ENCODE measurements at regions not wholly inside any gene's neighbourhood (a gene's known extent, or its start where the extent isn't known, plus 50 kb on each side); places are given as distances from the start of the nearest gene placed in this dataset.
A peak's percentile ranks its signal among the peaks of the same experiment; 100 is the strongest.
"Not testable (repeated sequence)": the region's sequence is repeated elsewhere in the genome, so short reads cannot be mapped to it uniquely, and the experiment has no call there.

GRCh38 chr5:99043257-99043656, 114.5 kb upstream of the CHD1 start:
- DNase-seq: not testable (repeated sequence)

- DNase-seq: peak; percentile 75
Observed at GRCh38 chr5:99037668-99038067, 108.9 kb upstream of the CHD1 start.

GRCh38 chr5:99035942-99036341, 107.1 kb upstream of the CHD1 start:
- DNase-seq: no peak

- peak; percentile 83 for DNase-seq
Observed at GRCh38 chr5:99034336-99034735, 105.5 kb upstream of the CHD1 start.

- DNase-seq: peak; percentile 84
Observed at GRCh38 chr5:99033014-99033900, 104.5 kb upstream of the CHD1 start.

GRCh38 chr5:99032234-99033013, 103.6 kb upstream of the CHD1 start:
- peak; percentile 90 for DNase-seq

- DNase-seq: peak; percentile 22
Observed at GRCh38 chr5:99030906-99031440, 102.2 kb upstream of the CHD1 start.

- DNase-seq: no peak
Observed at GRCh38 chr5:99029172-99029571, 100.4 kb upstream of the CHD1 start.

- DNase-seq: not testable (repeated sequence)
Observed at GRCh38 chr5:99028170-99028569, 99.4 kb upstream of the CHD1 start.

- DNase-seq: no peak
Observed at GRCh38 chr5:99025298-99026045, 96.7 kb upstream of the CHD1 start.

GRCh38 chr5:99023330-99023729, 94.5 kb upstream of the CHD1 start:
- DNase-seq: no peak

- DNase-seq: no peak
Observed at GRCh38 chr5:99022250-99022649, 93.4 kb upstream of the CHD1 start.

GRCh38 chr5:99020698-99021048, 91.9 kb upstream of the CHD1 start:
- no peak for DNase-seq

- peak; percentile 67 for DNase-seq
Observed at GRCh38 chr5:99019812-99020697, 91.2 kb upstream of the CHD1 start.

- DNase-seq: no peak
Observed at GRCh38 chr5:99019254-99019653, 90.4 kb upstream of the CHD1 start.

- no peak for DNase-seq
Observed at GRCh38 chr5:99010294-99010693, 81.5 kb upstream of the CHD1 start.

- DNase-seq: not testable (repeated sequence)
Observed at GRCh38 chr5:99008009-99008408, 79.2 kb upstream of the CHD1 start.

- no peak for DNase-seq
Observed at GRCh38 chr5:99005506-99005905, 76.7 kb upstream of the CHD1 start.

GRCh38 chr5:99004960-99005359, 76.2 kb upstream of the CHD1 start:
- DNase-seq: peak; percentile 14

GRCh38 chr5:99000876-99001275, 72.1 kb upstream of the CHD1 start:
- DNase-seq: no peak

- DNase-seq: no peak
Observed at GRCh38 chr5:99000221-99000620, 71.4 kb upstream of the CHD1 start.

- no peak for DNase-seq
Observed at GRCh38 chr5:98999631-99000030, 70.8 kb upstream of the CHD1 start.

Measured in OCI-M1 (cell line).